Mesenchymal stem cell (in vitro differentiated cells and primary cell): ENCODE measurements at regions not wholly inside any gene's neighbourhood (a gene's known extent, or its start where the extent isn't known, plus 50 kb on each side); places are given as distances from the start of the nearest gene placed in this dataset.
A peak's percentile ranks its signal among the peaks of the same experiment; 100 is the strongest.

Experiments
- DNase-seq: peaks from one replicate; pipeline ENCODE4 v3.0.0-alpha.2; 2013
- H2AFZ ChIP-seq: one replicate; pipeline ENCODE4 v1.6.1; 2013; ENCODE audit warnings: low read depth, mild to moderate bottlenecking, control low read depth, inconsistent platforms, low read length, moderate library complexity
- H2AK5ac ChIP-seq: 2 replicates; pipeline ENCODE4 v1.6.1; 2013; ENCODE audit warnings: low read length, moderate library complexity, mild to moderate bottlenecking, inconsistent platforms; ENCODE audit not compliant: severe bottlenecking
- H2BK120ac ChIP-seq: one replicate; pipeline ENCODE4 v1.6.1; 2013; ENCODE audit warnings: low read depth, mild to moderate bottlenecking, inconsistent platforms, low read length, moderate library complexity
- H2BK12ac ChIP-seq, 2 experiments: one replicate each; pipeline ENCODE4 v1.6.1; 2013; ENCODE audit warnings: inconsistent platforms in 2 of 2, low read length in 2 of 2, mild to moderate bottlenecking in 2 of 2, moderate library complexity in 2 of 2, control low read depth in 1 of 2
- H2BK15ac ChIP-seq: one replicate; pipeline ENCODE4 v1.6.1; 2013; ENCODE audit warnings: mild to moderate bottlenecking, low read depth, inconsistent platforms; ENCODE audit not compliant: poor library complexity, severe bottlenecking
- H2BK5ac ChIP-seq: 2 replicates; pipeline ENCODE4 v1.6.1; 2013; ENCODE audit warnings: low read depth, mild to moderate bottlenecking, low read length, control low read depth, inconsistent platforms; ENCODE audit not compliant: poor library complexity, severe bottlenecking
- H3K14ac ChIP-seq, 2 experiments: one replicate each; pipeline ENCODE4 v1.6.1; 2013; ENCODE audit warnings: inconsistent platforms in 2 of 2, low read length in 2 of 2, control low read depth in 1 of 2, mild to moderate bottlenecking in 1 of 2, moderate library complexity in 1 of 2
- H3K18ac ChIP-seq, 2 experiments: one replicate each; pipeline ENCODE4 v1.6.1; 2013; ENCODE audit warnings: inconsistent platforms in 2 of 2, low read length in 2 of 2, control low read depth in 1 of 2, low read depth in 1 of 2, mild to moderate bottlenecking in 1 of 2
- H3K23ac ChIP-seq, 2 experiments: one replicate each; pipeline ENCODE4 v1.6.1; 2013; ENCODE audit warnings: inconsistent platforms in 2 of 2, low read length in 2 of 2, mild to moderate bottlenecking in 2 of 2, moderate library complexity in 2 of 2, control low read depth in 1 of 2
- H3K27ac ChIP-seq: 2 replicates; pipeline ENCODE4 v1.5.1; 2013; ENCODE audit warnings: mild to moderate bottlenecking, moderate library complexity, low read length, control low read depth, inconsistent platforms; ENCODE audit not compliant: poor library complexity, severe bottlenecking
- H3K27me3 ChIP-seq, 2 experiments: 2 replicates each; pipeline versions ENCODE4 v1.6.1 to v1.7.0; 2013; ENCODE audit warnings: low read length in 2 of 2, mild to moderate bottlenecking in 2 of 2, moderate library complexity in 2 of 2, control low read depth in 1 of 2, inconsistent platforms in 1 of 2; ENCODE audit not compliant: control insufficient read depth in 1 of 2, insufficient read depth in 1 of 2
- H3K36me3 ChIP-seq, 2 experiments: 2 replicates each; pipeline versions ENCODE4 v1.6.1 to v1.7.0; 2013; ENCODE audit warnings: low read length in 2 of 2, control low read depth in 1 of 2, inconsistent platforms in 1 of 2, low read depth in 1 of 2, mild to moderate bottlenecking in 1 of 2; ENCODE audit not compliant: insufficient read depth in 2 of 2, control insufficient read depth in 1 of 2
- H3K4ac ChIP-seq, 2 experiments: one replicate each; pipeline ENCODE4 v1.6.1; 2013; ENCODE audit warnings: inconsistent platforms in 2 of 2, low read length in 2 of 2, mild to moderate bottlenecking in 2 of 2, moderate library complexity in 2 of 2, control low read depth in 1 of 2, low read depth in 1 of 2
- H3K4me1 ChIP-seq: 2 replicates; pipeline ENCODE4 v1.6.1; 2013; ENCODE audit warnings: low read depth, low read length, control low read depth; ENCODE audit not compliant: control insufficient read depth, insufficient read depth
- H3K4me2 ChIP-seq: 2 replicates; pipeline ENCODE4 v1.6.1; 2013; ENCODE audit warnings: low read length, mild to moderate bottlenecking, inconsistent platforms; ENCODE audit not compliant: poor library complexity, severe bottlenecking
- H3K4me3 ChIP-seq, 2 experiments: 2 replicates each; pipeline versions ENCODE4 v1.5.1 to v1.7.0; 2013; ENCODE audit warnings: low read length in 2 of 2, mild to moderate bottlenecking in 2 of 2, control low read depth in 1 of 2, low read depth in 1 of 2; ENCODE audit not compliant: insufficient read depth in 1 of 2
- H3K79me1 ChIP-seq: replicated peaks from 2 replicates; pipeline ENCODE4 v1.6.1; 2013; ENCODE audit warnings: mild to moderate bottlenecking, control low read depth, low read length, inconsistent platforms; ENCODE audit not compliant: poor library complexity, severe bottlenecking
- H3K9ac ChIP-seq: 2 replicates; pipeline ENCODE4 v1.7.0; 2013; ENCODE audit warnings: mild to moderate bottlenecking, low read length, moderate library complexity
- H3K9me3 ChIP-seq: 2 replicates; pipeline ENCODE4 v1.7.0; 2013; ENCODE audit warnings: mild to moderate bottlenecking, low read length; ENCODE audit not compliant: control insufficient read depth
- H4K8ac ChIP-seq: one replicate; pipeline ENCODE4 v1.6.1; 2013; ENCODE audit warnings: inconsistent platforms, mild to moderate bottlenecking, low read length, moderate library complexity
- H4K91ac ChIP-seq: one replicate; pipeline ENCODE4 v1.6.1; 2013; ENCODE audit warnings: mild to moderate bottlenecking, low read length, inconsistent platforms
- WGBS: methylation state at CpG from one replicate; pipeline ENCODE4 v1.1.7; 2013; ENCODE audit warnings: mixed read lengths; 5-methylcytosine and 5-hydroxymethylcytosine counted together

- Histone ChIP-seq H3K36me3 (no peaks in the 10 kb centered on the region), H3K9me3 (no peaks in the 10 kb centered on the region), H2BK5ac (no peak overlapping the region), H2BK15ac (no peak overlapping the region), H3K27me3 (no peaks in the 10 kb centered on the region), H3K4me2 (no peak overlapping the region), H2AFZ (no peak overlapping the region), H3K79me1 (no peaks in the 10 kb centered on the region), H2BK12ac (no peak overlapping the region), H4K91ac (no peak overlapping the region), H4K8ac (no peak overlapping the region), H3K9ac (peak overlapping the region; percentile 38), H3K4ac (no peak overlapping the region), H3K4me1 (peaks cover 2% of the 10 kb centered on the region), H3K18ac (no peak overlapping the region), H3K4me3 (no peak overlapping the region), H2BK120ac (no peak overlapping the region), H2AK5ac (no peak overlapping the region), H3K27ac (peak overlapping the region; percentile 18), H3K23ac (no peak overlapping the region), H3K14ac (no peak overlapping the region)
- WGBS, result 88% methylated on average over 1 of the region's 3 CpGs
- peak; percentile 55 for DNase-seq
These were observed 125.0 kb upstream of the JUN start for GRCh38 chr1:58908561-58909560.

- Histone ChIP-seq H2AK5ac (peak overlapping the region; percentile 47), H4K91ac (no peak overlapping the region), H3K4ac (no peak overlapping the region), H3K14ac (no peak overlapping the region), H3K23ac (no peak overlapping the region), H3K4me2 (no peak overlapping the region), H3K36me3 (no peaks in the 10 kb centered on the region), H3K4me3 (no peak overlapping the region), H3K18ac (no peak overlapping the region), H3K27ac (no peak overlapping the region), H3K4me1 (no peaks in the 10 kb centered on the region), H2BK15ac (no peak overlapping the region), H2BK12ac (peak overlapping the region in 1 of 2 experiments; percentile 77), H2BK5ac (no peak overlapping the region), H2AFZ (no peak overlapping the region), H4K8ac (no peak overlapping the region), H3K9ac (no peak overlapping the region), H3K27me3 (no peaks in the 10 kb centered on the region), H3K9me3 (peaks cover 4% of the 10 kb centered on the region), H3K79me1 (no peaks in the 10 kb centered on the region), H2BK120ac (no peak overlapping the region)
- DNase-seq, result no peak
- over 99% methylated on average over 3 of the region's 3 CpGs for WGBS
These were observed 126.3 kb upstream of the JUN start for GRCh38 chr1:58909914-58910681.

GRCh38 chr1:58911841-58912499 lies 128.1 kb upstream of the JUN start:
- no peak overlapping the region for H3K4me2 ChIP-seq
- H2BK120ac ChIP-seq, result no peak overlapping the region
- no peak overlapping the region for H3K4me3 ChIP-seq
- no peak overlapping the region for H4K91ac ChIP-seq
- no peak overlapping the region for H2AK5ac ChIP-seq
- no peak for DNase-seq
- no peak overlapping the region for H3K18ac ChIP-seq
- H2BK15ac ChIP-seq, result no peak overlapping the region
- no peaks in the 10 kb centered on the region for H3K27me3 ChIP-seq
- H3K14ac ChIP-seq, result no peak overlapping the region
- no peaks in the 10 kb centered on the region for H3K79me1 ChIP-seq
- H2BK12ac ChIP-seq, result no peak overlapping the region
- H3K9me3 ChIP-seq, result peaks cover 10% of the 10 kb centered on the region
- H3K27ac ChIP-seq, result no peak overlapping the region
- H3K9ac ChIP-seq, result no peak overlapping the region
- H3K23ac ChIP-seq, result no peak overlapping the region
- H4K8ac ChIP-seq, result no peak overlapping the region
- no peak overlapping the region for H2BK5ac ChIP-seq
- H3K4ac ChIP-seq, result no peak overlapping the region
- no peaks in the 10 kb centered on the region for H3K4me1 ChIP-seq
- H2AFZ ChIP-seq, result no peak overlapping the region
- 97% methylated on average over 4 of the region's 7 CpGs for WGBS
- no peaks in the 10 kb centered on the region for H3K36me3 ChIP-seq

- no peak overlapping the region for H2AK5ac ChIP-seq
- no peak for DNase-seq
- no peak overlapping the region for H3K4me2 ChIP-seq
- H4K91ac ChIP-seq, result no peak overlapping the region
- H4K8ac ChIP-seq, result no peak overlapping the region
- H3K79me1 ChIP-seq, result no peaks in the 10 kb centered on the region
- H3K4ac ChIP-seq, result no peak overlapping the region
- no peak overlapping the region for H2BK5ac ChIP-seq
- H3K27ac ChIP-seq, result no peak overlapping the region
- no peak overlapping the region for H2BK15ac ChIP-seq
- no peak overlapping the region for H3K4me3 ChIP-seq
- H3K9ac ChIP-seq, result no peak overlapping the region
- H3K9me3 ChIP-seq, result peaks cover 10% of the 10 kb centered on the region
- no peak overlapping the region for H2BK12ac ChIP-seq
- no peak overlapping the region for H2BK120ac ChIP-seq
- H3K4me1 ChIP-seq, result peaks cover 3% of the 10 kb centered on the region
- no peak overlapping the region for H2AFZ ChIP-seq
- H3K27me3 ChIP-seq, result no peaks in the 10 kb centered on the region
- H3K36me3 ChIP-seq, result no peaks in the 10 kb centered on the region
- H3K14ac ChIP-seq, result no peak overlapping the region
- no peak overlapping the region for H3K23ac ChIP-seq
- no peak overlapping the region for H3K18ac ChIP-seq
These were observed 131.1 kb upstream of the JUN start for GRCh38 chr1:58914925-58915324.
